GM23338 (cell line): ENCODE measurements at regions not wholly inside any gene's neighbourhood (a gene's known extent, or its start where the extent isn't known, plus 50 kb on each side); places are given as distances from the start of the nearest gene placed in this dataset.

ENCODE experiments used
- ATAC-seq: fragments of 200-7000 bp; cut with Tn5 transposase; 3 replicates; pipeline ENCODE4 v1.9.1; 2020
- DNase-seq: peaks from one replicate; pipeline ENCODE4 v3.0.0-alpha.2; 2015; ENCODE audit warnings: low spot score
- H2AFZ ChIP-seq: fragments of 200-600 bp; sonication (generic); 2 replicates; pipeline ENCODE4 v1.8.0; 2016; ENCODE audit warnings: antibody characterized with exemption, mild to moderate bottlenecking, moderate library complexity
- H3F3A ChIP-seq: fragments of 200-600 bp; sonication (generic); replicated peaks from 2 replicates; pipeline ENCODE4 v1.8.0; 2017; ENCODE audit warnings: antibody characterized with exemption, mixed run types, low read depth
- H3K27ac ChIP-seq: fragments of 200-600 bp; sonication (generic); 2 replicates; pipeline ENCODE4 v1.6.1; 2016; ENCODE audit warnings: low read depth
- H3K27me3 ChIP-seq: fragments of 200-600 bp; sonication (generic); 2 replicates; pipeline ENCODE4 v1.8.0; 2016; ENCODE audit warnings: mild to moderate bottlenecking, mixed run types, moderate library complexity; ENCODE audit not compliant: insufficient read depth
- H3K36me3 ChIP-seq: fragments of 200-600 bp; sonication (generic); 2 replicates; pipeline ENCODE4 v1.8.0; 2016; ENCODE audit warnings: mild to moderate bottlenecking; ENCODE audit not compliant: insufficient read depth
- H3K4me1 ChIP-seq: fragments of 200-600 bp; sonication (generic); 2 replicates; pipeline ENCODE4 v1.8.0; 2016; ENCODE audit warnings: mild to moderate bottlenecking, moderate library complexity; ENCODE audit not compliant: insufficient read depth
- H3K4me2 ChIP-seq: fragments of 200-600 bp; sonication (generic); 2 replicates; pipeline ENCODE4 v1.7.1; 2017; ENCODE audit warnings: mixed run types
- H3K4me3 ChIP-seq: fragments of 200-600 bp; sonication (generic); 2 replicates; pipeline ENCODE4 v1.6.1; 2016; ENCODE audit warnings: mixed run types
- H3K79me2 ChIP-seq: fragments of 200-600 bp; sonication (generic); replicated peaks from 2 replicates; pipeline ENCODE4 v1.8.0; 2017; ENCODE audit warnings: mild to moderate bottlenecking; ENCODE audit not compliant: insufficient read depth
- H3K9me2 ChIP-seq: fragments of 200-600 bp; sonication (generic); 2 replicates; pipeline ENCODE4 v1.8.0; 2017; ENCODE audit not compliant: insufficient read depth
- H4K20me1 ChIP-seq: fragments of 200-600 bp; sonication (generic); replicated peaks from 2 replicates; pipeline ENCODE4 v1.8.0; 2017; ENCODE audit warnings: mild to moderate bottlenecking; ENCODE audit not compliant: insufficient read depth
- H3K27ac Mint-ChIP-seq: 2 replicates; pipeline ENCODE4 v1.8.0; 2020; ENCODE audit warnings: inconsistent platforms, mild to moderate bottlenecking, moderate library complexity, mixed read lengths
- H3K27me3 Mint-ChIP-seq: 3 replicates; pipeline ENCODE4 v1.8.0; 2022; ENCODE audit warnings: low read depth, mild to moderate bottlenecking, moderate library complexity, mixed read lengths, inconsistent platforms; ENCODE audit not compliant: insufficient read depth, poor library complexity
- H3K36me3 Mint-ChIP-seq: 3 replicates; pipeline ENCODE4 v1.8.0; 2021; ENCODE audit warnings: low read depth, mild to moderate bottlenecking, inconsistent platforms, moderate library complexity, mixed read lengths
- H3K4me1 Mint-ChIP-seq: 3 replicates; pipeline ENCODE4 v1.8.0; 2020; ENCODE audit warnings: mild to moderate bottlenecking, inconsistent platforms, mixed read lengths
- H3K4me3 Mint-ChIP-seq: 3 replicates; pipeline ENCODE4 v1.8.0; 2021; ENCODE audit warnings: moderate library complexity, mild to moderate bottlenecking, inconsistent platforms, mixed read lengths
- H3K9me3 Mint-ChIP-seq: 3 replicates; pipeline ENCODE4 v1.8.0; 2020; ENCODE audit warnings: moderate library complexity, mild to moderate bottlenecking, inconsistent platforms, mixed read lengths
- CREB1 ChIP-seq: fragments of 250-450 bp; sonication (Bioruptor Pico); IDR thresholded peaks from 2 replicates; pipeline ENCODE4 v1.5.0; 2020; ENCODE audit warnings: low read depth, mild to moderate bottlenecking, moderate library complexity
- EZH2 ChIP-seq: fragments of 200-600 bp; sonication (generic); IDR thresholded peaks from one replicate; pipeline ENCODE4 v1.8.0; 2017; ENCODE audit warnings: antibody characterized with exemption, mild to moderate bottlenecking, low read depth; ENCODE audit not compliant: unreplicated experiment
- EZH2phosphoT487 ChIP-seq: fragments of 200-600 bp; sonication (generic); IDR thresholded peaks from one replicate; pipeline ENCODE4 v1.8.1; 2018; ENCODE audit warnings: antibody characterized with exemption; ENCODE audit not compliant: unreplicated experiment
- JUNB ChIP-seq: IDR thresholded peaks from one replicate; pipeline ENCODE4 v1.6.1; 2016; ENCODE audit warnings: antibody characterized with exemption; ENCODE audit not compliant: unreplicated experiment
- NANOG ChIP-seq: IDR thresholded peaks from 2 replicates; pipeline ENCODE4 v1.6.1; 2016; ENCODE audit warnings: antibody characterized with exemption, borderline replicate concordance
- POLR2AphosphoS5 ChIP-seq: IDR thresholded peaks from 2 replicates; pipeline ENCODE4 v1.6.1; 2016; ENCODE audit warnings: antibody characterized with exemption, low read depth
- STAT1 ChIP-seq: IDR thresholded peaks from one replicate; pipeline ENCODE4 v1.6.1; 2016; ENCODE audit warnings: antibody characterized with exemption; ENCODE audit not compliant: unreplicated experiment
- ZNF114 ChIP-seq: fragments of 250-450 bp; sonication (Bioruptor Pico); IDR thresholded peaks from 2 replicates; pipeline ENCODE4 v1.5.0; 2020; ENCODE audit warnings: mild to moderate bottlenecking, moderate library complexity
- ZNF331 ChIP-seq: fragments of 250-450 bp; sonication (Bioruptor Pico); IDR thresholded peaks from 2 replicates; pipeline ENCODE4 v1.5.0; 2020; ENCODE audit warnings: low read depth, mild to moderate bottlenecking, moderate library complexity
- TF ChIP-seq, protein P1 (sequence below): IDR thresholded peaks from 2 replicates; pipeline ENCODE4 v1.6.1; 2016; ENCODE audit warnings: antibody characterized with exemption
- TF ChIP-seq, protein P2 (sequence below), 2 experiments: fragments of 200-600 bp in 1 of 2; sonication (generic) in 1 of 2; conservative IDR thresholded peaks; 2 replicates each; pipeline versions ENCODE4 v1.5.1 to v1.6.1; 2016 to 2017; ENCODE audit warnings: antibody characterized with exemption in 2 of 2, low read depth in 2 of 2, mild to moderate bottlenecking in 2 of 2, moderate library complexity in 1 of 2
- TF ChIP-seq, protein P3 (sequence below): IDR thresholded peaks from one replicate; pipeline ENCODE4 v1.6.1; 2018; ENCODE audit warnings: antibody characterized with exemption; ENCODE audit not compliant: unreplicated experiment
- TF ChIP-seq, protein P4 (sequence below): fragments of 250-450 bp; sonication (Bioruptor Pico); IDR thresholded peaks from 2 replicates; pipeline ENCODE4 v1.5.0; 2020; ENCODE audit warnings: mild to moderate bottlenecking, moderate library complexity

DNA sequence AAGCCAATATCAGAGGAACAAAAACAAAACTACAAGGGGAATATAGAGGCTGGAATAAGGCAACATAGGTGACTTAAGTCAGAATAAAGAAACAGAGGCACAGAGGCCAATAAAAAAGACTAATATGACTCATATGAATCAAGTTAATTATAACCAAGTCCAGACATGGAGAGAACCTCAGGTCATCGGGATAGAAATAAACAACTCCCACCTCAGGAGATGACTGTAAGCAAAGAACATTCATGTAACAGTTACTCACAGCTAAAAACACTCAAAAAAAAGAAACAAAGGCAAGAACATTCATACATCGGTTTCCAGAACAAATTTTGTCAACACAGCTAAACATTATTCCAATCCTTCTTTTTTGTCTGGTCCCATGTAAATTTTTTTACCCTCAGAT lies 60.3 kb upstream of the RXFP1 start:
- Histone ChIP-seq H3K4me3 (no peak overlapping the region), H3K79me2 (no peaks in the 10 kb centered on the region), H4K20me1 (no peaks in the 10 kb centered on the region), H3F3A (no peaks in the 10 kb centered on the region), H2AFZ (no peak overlapping the region), H3K27me3 (no peaks in the 10 kb centered on the region), H3K36me3 (no peaks in the 10 kb centered on the region), H3K9me2 (peaks cover 6% of the 10 kb centered on the region), H3K4me2 (no peak overlapping the region), H3K4me1 (no peaks in the 10 kb centered on the region), H3K27ac (no peak overlapping the region)
- H3K4me3 Mint-ChIP-seq = no peak overlapping the region
- TF ChIP-seq, protein P1, sequence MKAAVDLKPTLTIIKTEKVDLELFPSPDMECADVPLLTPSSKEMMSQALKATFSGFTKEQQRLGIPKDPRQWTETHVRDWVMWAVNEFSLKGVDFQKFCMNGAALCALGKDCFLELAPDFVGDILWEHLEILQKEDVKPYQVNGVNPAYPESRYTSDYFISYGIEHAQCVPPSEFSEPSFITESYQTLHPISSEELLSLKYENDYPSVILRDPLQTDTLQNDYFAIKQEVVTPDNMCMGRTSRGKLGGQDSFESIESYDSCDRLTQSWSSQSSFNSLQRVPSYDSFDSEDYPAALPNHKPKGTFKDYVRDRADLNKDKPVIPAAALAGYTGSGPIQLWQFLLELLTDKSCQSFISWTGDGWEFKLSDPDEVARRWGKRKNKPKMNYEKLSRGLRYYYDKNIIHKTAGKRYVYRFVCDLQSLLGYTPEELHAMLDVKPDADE = no peak
- TF ChIP-seq, protein P2, sequence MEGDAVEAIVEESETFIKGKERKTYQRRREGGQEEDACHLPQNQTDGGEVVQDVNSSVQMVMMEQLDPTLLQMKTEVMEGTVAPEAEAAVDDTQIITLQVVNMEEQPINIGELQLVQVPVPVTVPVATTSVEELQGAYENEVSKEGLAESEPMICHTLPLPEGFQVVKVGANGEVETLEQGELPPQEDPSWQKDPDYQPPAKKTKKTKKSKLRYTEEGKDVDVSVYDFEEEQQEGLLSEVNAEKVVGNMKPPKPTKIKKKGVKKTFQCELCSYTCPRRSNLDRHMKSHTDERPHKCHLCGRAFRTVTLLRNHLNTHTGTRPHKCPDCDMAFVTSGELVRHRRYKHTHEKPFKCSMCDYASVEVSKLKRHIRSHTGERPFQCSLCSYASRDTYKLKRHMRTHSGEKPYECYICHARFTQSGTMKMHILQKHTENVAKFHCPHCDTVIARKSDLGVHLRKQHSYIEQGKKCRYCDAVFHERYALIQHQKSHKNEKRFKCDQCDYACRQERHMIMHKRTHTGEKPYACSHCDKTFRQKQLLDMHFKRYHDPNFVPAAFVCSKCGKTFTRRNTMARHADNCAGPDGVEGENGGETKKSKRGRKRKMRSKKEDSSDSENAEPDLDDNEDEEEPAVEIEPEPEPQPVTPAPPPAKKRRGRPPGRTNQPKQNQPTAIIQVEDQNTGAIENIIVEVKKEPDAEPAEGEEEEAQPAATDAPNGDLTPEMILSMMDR (conservative IDR thresholded peaks at IDR 0.05; ENCODE audit: low read depth in 2 of 2) = no peak
- no peak for TF ChIP-seq ZNF331 (CRISPR knock-in tag)
- TF ChIP-seq, protein P3, sequence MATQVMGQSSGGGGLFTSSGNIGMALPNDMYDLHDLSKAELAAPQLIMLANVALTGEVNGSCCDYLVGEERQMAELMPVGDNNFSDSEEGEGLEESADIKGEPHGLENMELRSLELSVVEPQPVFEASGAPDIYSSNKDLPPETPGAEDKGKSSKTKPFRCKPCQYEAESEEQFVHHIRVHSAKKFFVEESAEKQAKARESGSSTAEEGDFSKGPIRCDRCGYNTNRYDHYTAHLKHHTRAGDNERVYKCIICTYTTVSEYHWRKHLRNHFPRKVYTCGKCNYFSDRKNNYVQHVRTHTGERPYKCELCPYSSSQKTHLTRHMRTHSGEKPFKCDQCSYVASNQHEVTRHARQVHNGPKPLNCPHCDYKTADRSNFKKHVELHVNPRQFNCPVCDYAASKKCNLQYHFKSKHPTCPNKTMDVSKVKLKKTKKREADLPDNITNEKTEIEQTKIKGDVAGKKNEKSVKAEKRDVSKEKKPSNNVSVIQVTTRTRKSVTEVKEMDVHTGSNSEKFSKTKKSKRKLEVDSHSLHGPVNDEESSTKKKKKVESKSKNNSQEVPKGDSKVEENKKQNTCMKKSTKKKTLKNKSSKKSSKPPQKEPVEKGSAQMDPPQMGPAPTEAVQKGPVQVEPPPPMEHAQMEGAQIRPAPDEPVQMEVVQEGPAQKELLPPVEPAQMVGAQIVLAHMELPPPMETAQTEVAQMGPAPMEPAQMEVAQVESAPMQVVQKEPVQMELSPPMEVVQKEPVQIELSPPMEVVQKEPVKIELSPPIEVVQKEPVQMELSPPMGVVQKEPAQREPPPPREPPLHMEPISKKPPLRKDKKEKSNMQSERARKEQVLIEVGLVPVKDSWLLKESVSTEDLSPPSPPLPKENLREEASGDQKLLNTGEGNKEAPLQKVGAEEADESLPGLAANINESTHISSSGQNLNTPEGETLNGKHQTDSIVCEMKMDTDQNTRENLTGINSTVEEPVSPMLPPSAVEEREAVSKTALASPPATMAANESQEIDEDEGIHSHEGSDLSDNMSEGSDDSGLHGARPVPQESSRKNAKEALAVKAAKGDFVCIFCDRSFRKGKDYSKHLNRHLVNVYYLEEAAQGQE = no peak
- TF ChIP-seq ZNF114 = no peak
- no peak for TF ChIP-seq EZH2
- TF ChIP-seq JUNB = no peak
- TF ChIP-seq POLR2AphosphoS5 = no peak
- no peak for TF ChIP-seq STAT1
- no peak for TF ChIP-seq CREB1 (CRISPR knock-in tag)
- TF ChIP-seq NANOG = no peak
- TF ChIP-seq EZH2phosphoT487 = no peak
- TF ChIP-seq, protein P4, sequence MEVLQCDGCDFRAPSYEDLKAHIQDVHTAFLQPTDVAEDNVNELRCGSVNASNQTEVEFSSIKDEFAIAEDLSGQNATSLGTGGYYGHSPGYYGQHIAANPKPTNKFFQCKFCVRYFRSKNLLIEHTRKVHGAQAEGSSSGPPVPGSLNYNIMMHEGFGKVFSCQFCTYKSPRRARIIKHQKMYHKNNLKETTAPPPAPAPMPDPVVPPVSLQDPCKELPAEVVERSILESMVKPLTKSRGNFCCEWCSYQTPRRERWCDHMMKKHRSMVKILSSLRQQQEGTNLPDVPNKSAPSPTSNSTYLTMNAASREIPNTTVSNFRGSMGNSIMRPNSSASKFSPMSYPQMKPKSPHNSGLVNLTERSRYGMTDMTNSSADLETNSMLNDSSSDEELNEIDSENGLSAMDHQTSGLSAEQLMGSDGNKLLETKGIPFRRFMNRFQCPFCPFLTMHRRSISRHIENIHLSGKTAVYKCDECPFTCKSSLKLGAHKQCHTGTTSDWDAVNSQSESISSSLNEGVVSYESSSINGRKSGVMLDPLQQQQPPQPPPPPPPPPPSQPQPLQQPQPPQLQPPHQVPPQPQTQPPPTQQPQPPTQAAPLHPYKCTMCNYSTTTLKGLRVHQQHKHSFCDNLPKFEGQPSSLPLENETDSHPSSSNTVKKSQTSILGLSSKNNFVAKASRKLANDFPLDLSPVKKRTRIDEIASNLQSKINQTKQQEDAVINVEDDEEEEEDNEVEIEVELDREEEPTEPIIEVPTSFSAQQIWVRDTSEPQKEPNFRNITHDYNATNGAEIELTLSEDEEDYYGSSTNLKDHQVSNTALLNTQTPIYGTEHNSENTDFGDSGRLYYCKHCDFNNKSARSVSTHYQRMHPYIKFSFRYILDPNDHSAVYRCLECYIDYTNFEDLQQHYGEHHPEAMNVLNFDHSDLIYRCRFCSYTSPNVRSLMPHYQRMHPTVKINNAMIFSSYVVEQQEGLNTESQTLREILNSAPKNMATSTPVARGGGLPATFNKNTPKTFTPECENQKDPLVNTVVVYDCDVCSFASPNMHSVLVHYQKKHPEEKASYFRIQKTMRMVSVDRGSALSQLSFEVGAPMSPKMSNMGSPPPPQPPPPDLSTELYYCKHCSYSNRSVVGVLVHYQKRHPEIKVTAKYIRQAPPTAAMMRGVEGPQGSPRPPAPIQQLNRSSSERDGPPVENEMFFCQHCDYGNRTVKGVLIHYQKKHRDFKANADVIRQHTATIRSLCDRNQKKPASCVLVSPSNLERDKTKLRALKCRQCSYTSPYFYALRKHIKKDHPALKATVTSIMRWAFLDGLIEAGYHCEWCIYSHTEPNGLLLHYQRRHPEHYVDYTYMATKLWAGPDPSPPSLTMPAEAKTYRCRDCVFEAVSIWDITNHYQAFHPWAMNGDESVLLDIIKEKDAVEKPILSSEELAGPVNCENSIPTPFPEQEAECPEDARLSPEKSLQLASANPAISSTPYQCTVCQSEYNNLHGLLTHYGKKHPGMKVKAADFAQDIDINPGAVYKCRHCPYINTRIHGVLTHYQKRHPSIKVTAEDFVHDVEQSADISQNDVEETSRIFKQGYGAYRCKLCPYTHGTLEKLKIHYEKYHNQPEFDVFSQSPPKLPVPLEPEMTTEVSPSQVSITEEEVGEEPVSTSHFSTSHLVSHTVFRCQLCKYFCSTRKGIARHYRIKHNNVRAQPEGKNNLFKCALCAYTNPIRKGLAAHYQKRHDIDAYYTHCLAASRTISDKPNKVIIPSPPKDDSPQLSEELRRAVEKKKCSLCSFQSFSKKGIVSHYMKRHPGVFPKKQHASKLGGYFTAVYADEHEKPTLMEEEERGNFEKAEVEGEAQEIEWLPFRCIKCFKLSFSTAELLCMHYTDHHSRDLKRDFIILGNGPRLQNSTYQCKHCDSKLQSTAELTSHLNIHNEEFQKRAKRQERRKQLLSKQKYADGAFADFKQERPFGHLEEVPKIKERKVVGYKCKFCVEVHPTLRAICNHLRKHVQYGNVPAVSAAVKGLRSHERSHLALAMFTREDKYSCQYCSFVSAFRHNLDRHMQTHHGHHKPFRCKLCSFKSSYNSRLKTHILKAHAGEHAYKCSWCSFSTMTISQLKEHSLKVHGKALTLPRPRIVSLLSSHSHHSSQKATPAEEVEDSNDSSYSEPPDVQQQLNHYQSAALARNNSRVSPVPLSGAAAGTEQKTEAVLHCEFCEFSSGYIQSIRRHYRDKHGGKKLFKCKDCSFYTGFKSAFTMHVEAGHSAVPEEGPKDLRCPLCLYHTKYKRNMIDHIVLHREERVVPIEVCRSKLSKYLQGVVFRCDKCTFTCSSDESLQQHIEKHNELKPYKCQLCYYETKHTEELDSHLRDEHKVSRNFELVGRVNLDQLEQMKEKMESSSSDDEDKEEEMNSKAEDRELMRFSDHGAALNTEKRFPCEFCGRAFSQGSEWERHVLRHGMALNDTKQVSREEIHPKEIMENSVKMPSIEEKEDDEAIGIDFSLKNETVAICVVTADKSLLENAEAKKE (CRISPR knock-in tag) = no peak
- H3K27ac Mint-ChIP-seq = no peak overlapping the region
- ATAC-seq (no peak), DNase-seq (no peak)
- no peaks in the 10 kb centered on the region for H3K9me3 Mint-ChIP-seq
- H3K36me3 Mint-ChIP-seq = no peaks in the 10 kb centered on the region
- H3K4me1 Mint-ChIP-seq = no peaks in the 10 kb centered on the region
- no peaks in the 10 kb centered on the region for H3K27me3 Mint-ChIP-seq
